ENCODE measurements at regions not wholly inside any gene's neighbourhood (a gene's known extent, or its start where the extent isn't known, plus 50 kb on each side); places are given as distances from the start of the nearest gene placed in this dataset.
"Not testable (repeated sequence)": the region's sequence is repeated elsewhere in the genome, so short reads cannot be mapped to it uniquely, and the experiment has no call there.

DNA sequence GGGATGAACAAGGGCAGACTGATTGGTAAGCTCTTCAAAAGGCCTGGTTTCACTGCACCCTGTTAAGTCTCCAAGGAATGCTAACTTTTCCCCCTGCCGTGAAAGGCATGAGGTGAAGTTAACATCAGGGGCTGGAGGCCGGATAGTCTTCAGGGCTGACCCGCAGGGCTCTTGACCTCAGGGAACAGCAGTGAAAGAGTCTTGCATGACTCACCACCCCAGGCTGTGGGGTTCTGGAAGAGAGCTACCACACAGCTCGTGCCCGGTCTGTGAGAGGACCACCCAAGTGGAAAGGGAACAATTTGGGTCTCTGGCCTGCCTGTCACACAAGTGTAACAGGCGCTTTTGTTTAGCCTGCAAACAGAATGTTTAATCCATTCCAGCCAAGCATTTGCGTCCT, 504.9 kb downstream of the EDEM1 start:
- DNase-seq (ENCODE audit: low spot score): no peak

- no peak for DNase-seq (ENCODE audit: low spot score)
These were observed 506.8 kb downstream of the EDEM1 start for GRCh38 chr3:5694266-5694665.

GRCh38 chr3:5698851-5699250, 511.3 kb downstream of the EDEM1 start:
- no peak for DNase-seq (ENCODE audit: low spot score)

DNA sequence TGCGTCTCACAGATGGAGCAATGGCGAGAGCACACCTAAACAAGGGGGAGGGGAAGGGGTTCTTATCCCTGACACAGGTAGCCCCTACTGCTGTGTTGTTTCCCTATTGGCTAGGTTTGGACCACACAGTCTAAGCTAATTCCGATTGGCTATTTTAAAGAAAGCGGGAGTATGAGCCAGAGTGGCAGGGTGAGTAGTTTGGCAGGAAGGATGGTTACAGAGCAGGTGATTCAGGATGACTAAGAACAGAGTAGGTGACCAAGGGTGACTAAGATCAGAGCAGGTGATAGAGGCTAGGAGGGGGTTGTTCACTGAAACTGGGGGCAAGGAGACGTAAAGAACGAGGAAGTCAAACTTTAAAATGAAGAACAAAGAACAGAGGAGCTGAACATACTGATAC, 511.8 kb downstream of the EDEM1 start:
- DNase-seq (ENCODE audit: low spot score): no peak

DNA sequence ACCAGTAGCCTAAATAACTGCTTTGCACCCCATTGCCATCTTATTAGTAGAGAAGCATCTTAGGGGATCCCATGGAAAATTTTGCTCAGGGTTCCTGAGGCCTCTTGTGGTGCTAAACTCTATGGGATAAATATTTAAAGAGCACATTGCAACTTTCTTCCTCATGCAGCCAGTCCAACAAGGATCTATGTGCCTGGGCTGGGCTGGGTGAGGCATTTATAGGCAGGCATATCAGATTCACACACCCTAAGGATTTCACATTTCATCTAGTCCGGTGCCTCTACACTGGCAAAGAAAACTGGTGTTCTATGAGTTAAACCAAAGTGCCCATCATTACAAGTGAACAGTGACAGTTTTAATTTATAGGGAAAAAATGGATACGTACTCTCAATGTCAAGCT, 512.3 kb downstream of the EDEM1 start:
- no peak for DNase-seq (ENCODE audit: low spot score)

DNA sequence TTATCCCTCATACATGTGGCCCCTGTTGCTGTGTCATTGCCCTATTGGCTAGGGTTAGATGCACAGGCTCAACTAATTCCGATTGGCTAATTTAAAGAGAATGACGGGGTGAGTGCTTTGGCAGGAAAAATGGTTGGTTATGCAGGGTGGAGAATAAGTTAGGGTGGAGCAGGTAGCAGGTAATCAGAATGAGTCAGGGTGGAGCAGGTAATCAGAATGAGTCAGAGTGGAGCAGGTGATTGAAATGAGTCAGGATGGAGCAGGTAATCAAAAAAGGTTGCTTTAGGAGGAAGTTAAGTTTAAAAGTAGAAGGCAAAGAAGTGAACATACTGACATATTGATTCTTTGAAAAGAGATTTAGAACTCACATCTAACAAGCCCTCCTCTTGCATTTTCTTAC, 513.5 kb downstream of the EDEM1 start:
- not testable (repeated sequence) for DNase-seq (ENCODE audit: low spot score)

- DNase-seq (ENCODE audit: low spot score): no peak
These were observed 520.3 kb downstream of the EDEM1 start for GRCh38 chr3:5707794-5708193.

DNA sequence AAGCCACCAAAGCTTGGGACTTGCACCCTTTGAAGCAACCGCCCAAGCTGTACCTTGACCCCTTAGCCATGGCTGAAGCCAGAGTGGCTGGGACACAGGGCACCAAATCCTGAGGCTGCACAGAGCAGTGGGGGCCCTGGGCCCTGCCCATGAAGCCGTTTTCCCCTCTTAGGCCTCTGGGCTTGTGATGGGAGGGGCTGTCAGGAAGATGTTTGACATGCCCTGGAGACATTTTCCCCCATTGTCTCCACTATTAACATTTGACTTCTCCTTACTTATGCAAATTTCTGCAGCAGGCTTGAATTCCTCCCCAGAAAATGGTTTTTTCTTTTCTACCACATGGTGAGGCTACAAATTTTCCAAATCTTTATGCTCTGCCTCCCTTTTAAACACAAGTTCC, 522.2 kb downstream of the EDEM1 start:
- no peak for DNase-seq (ENCODE audit: low spot score)

DNA sequence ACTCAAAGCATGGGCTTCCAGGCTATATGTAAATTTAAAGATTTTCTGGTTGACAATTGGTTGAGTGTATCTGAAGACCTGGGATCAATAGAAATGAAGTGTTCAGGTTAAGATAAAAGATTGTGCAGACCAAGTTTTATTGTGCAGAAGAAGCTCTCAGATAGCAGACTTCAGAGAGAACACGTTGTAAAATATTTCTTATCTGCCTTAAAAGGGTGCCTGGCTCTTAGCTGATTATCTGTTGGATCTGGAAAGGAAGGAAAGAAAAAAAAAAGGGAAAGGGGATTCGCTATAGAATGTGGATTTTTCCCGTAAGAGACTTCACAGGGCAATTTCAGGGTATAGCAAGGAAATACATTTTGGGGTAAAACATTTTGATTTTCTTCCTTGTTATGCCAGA, 523.2 kb downstream of the EDEM1 start:
- DNase-seq (ENCODE audit: low spot score): no peak

- DNase-seq (ENCODE audit: low spot score): no peak
These were observed 529.7 kb downstream of the EDEM1 start for GRCh38 chr3:5717254-5717653.

- DNase-seq (ENCODE audit: low spot score): not testable (repeated sequence)
These were observed 532.2 kb downstream of the EDEM1 start for GRCh38 chr3:5719668-5720067.

- DNase-seq (ENCODE audit: low spot score): no peak
These were observed 538.3 kb downstream of the EDEM1 start for GRCh38 chr3:5725801-5726200.

GRCh38 chr3:5726621-5727020, 539.1 kb downstream of the EDEM1 start:
- no peak for DNase-seq (ENCODE audit: low spot score)

DNA sequence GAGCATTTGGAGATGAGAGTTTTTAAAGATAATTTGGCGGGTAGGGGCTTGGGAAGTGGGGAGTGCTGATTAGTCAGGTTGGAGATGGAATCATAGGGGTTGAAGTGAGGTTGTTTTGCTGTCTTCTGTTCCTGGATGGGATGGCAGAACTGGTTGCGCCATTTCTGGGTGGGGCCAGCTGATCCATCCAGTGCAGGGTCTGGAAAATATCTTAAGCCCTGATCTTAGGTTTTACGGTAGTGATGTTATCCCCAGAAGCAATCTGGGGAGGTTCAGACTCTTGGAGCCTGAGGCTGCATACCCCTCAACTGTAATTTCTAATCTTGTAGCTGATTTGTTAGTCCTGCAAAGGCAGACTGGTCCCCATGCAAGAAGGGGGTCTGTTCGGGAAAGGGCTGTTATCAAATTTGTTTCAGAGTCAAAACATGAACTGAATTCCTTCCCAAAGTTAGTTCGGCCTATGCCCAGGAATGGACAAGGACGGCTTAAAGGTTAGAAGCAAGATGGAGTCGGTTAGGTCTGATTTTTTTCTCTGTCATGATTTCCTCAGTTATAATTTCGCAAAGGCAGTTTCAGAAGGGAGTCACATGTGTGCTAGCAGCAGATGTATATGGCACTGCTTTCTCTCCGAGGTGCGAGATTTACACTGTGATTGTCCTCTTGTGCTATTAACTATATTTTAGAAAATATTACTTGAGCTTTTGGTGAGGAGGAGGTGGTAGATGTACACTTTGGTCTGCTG, 540.4 kb downstream of the EDEM1 start:
- DNase-seq (ENCODE audit: low spot score): no peak

- no peak for DNase-seq (ENCODE audit: low spot score)
These were observed 542.3 kb downstream of the EDEM1 start for GRCh38 chr3:5729852-5730251.

GRCh38 chr3:5731100-5731499, 543.6 kb downstream of the EDEM1 start:
- DNase-seq (ENCODE audit: low spot score): no peak

- DNase-seq (ENCODE audit: low spot score): no peak
These were observed 544.6 kb downstream of the EDEM1 start for GRCh38 chr3:5732081-5732480.

GRCh38 chr3:5733995-5734394, 546.5 kb downstream of the EDEM1 start:
- DNase-seq (ENCODE audit: low spot score): no peak

DNA sequence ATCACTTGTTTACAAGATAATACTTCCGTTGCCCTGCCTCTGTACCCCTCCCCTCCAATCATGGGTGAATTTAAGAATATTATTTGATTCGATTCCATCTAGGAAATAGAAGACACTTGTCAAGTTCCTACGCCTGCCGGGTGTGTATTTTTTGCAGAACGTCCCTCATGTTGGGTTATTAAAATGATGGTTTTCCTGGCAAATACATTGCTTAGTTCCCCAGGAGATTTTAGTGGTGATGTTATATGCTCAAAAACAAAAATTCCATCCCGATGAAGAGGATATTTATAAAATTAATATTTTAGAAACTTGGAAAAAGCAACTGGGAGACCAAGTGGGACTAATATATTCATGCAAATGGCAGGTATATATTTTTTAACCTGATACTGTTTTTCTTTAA, 548.4 kb downstream of the EDEM1 start:
- no peak for DNase-seq (ENCODE audit: low spot score)

DNA sequence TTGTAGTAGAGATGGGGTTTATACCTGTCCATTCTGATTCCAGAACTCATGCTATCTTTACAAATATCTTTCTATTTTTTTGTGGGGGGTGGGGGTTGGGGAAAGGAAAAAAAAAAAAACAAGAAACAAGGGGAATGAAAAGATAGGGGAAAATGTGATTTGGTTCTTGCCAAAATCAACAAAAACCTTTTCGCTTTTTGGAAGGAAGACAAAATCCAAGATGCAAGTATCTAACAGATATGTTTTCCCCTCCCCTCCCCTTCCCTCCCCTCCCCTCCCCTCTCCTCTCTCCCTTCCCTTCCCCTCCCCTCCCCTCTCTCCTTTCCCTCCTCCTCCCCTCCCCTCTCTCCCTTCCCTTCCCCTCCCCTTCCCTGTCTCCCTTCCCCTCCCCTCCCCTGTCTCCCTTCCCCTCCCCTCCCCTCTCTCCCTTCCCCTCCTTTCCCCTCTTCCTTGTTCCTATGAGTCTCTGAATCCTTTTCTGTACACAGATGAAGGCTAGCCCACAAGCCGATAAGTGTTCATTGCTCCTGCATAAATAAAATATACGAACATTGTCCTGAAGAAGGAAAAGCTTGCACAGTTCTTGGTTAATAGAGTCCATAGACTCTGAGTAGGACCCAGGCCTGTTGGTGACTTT, 551.9 kb downstream of the EDEM1 start:
- no peak for DNase-seq (ENCODE audit: low spot score)

GRCh38 chr3:5739949-5740348, 552.4 kb downstream of the EDEM1 start:
- DNase-seq (ENCODE audit: low spot score): no peak

- no peak for DNase-seq (ENCODE audit: low spot score)
These were observed 553.5 kb downstream of the EDEM1 start for GRCh38 chr3:5741017-5741416.

DNA sequence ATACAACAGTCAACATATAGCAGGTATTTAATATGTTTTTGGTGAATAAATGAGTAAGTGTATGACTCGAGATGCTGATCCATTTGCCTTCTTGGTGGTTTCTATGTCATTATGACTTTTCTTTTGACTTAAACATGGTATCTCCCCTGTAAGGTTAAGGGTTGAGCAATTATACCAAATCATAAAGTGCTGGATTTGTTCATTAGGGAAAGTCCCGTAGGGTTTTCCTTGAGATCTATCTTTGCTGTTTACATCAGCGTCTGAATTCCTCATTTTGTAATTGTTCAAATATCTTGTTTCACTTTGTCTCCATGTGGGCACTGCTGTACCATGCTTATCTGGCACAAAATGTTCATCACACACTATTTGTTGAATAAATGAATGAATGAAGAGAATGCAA, 562.6 kb downstream of the EDEM1 start:
- DNase-seq (ENCODE audit: low spot score): no peak

All from HuH-7.5 (cell line).